HG03521 (cell line): ENCODE measurements at regions not wholly inside any gene's neighbourhood (a gene's known extent, or its start where the extent isn't known, plus 50 kb on each side); places are given as distances from the start of the nearest gene placed in this dataset.

ENCODE experiments used
- ATAC-seq: cut with Tn5 transposase; IDR thresholded peaks from one replicate; pipeline ENCODE4 v1.9.1; 2021; ENCODE audit warnings: mild to moderate bottlenecking, moderate library complexity; ENCODE audit not compliant: unreplicated experiment

- no peak for ATAC-seq
Observed at GRCh38 chr10:55398497-55398882, 597.5 kb upstream of the PCDH15 start.

DNA sequence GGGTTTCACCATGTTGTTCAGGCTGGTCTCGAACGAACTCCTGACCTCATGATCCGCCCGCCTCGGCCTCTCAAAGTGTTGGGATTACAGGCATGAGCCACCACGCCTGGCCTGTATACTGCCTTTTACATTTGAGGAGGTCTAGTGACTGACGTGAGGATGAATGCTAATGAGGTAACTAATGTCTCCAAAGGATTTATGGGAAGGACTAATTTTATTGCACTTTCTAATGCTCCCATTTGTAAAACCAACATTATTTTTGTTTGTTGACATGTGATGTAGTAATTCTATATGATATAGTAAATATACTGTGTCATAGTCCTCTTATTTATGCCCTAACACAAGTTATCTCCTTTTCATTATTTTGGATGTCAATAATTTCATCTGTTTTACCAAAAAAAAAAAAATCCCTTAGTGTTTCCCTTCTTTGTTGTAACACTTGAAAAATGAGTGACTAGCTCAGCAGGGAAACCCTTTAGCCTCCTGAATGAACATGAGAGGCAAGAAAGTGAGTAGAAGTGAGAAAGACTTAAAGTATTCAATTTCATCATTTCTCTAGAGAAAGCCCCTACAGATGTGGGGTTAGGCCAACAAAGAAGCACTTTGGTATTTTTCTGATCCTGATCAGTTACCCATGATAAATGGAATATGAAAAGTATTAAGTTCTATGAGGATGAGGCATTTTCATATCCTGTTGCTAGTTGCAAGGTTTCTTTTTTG is 596.9 kb upstream of the PCDH15 start:
- ATAC-seq = no peak

GRCh38 chr10:55378196-55378595 is 577.2 kb upstream of the PCDH15 start:
- ATAC-seq = no peak

DNA sequence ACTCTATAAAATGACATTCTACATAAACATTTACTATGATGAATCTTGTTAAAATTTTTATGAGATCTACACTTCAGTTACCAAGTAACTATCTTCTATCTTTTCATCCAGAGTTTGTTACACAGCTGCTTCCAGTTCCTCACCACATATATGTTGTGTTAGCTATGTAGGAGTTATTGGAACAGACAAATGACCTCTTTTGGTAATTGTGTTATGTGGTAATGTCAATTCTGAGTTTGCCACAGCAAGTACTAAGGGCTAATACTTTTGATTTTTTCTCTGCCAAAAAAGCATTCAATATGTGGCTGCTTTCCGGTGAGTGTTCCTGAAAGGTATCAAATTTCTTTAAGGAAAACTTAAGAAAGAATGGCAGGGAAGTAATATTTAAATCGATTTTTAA is 573.9 kb upstream of the PCDH15 start:
- ATAC-seq = no peak

- ATAC-seq = no peak
Observed at GRCh38 chr10:55374060-55374459, 573.0 kb upstream of the PCDH15 start.

- ATAC-seq = no peak
Observed at GRCh38 chr10:55369670-55370420, 568.8 kb upstream of the PCDH15 start.

GRCh38 chr10:55368467-55368866 is 567.4 kb upstream of the PCDH15 start:
- ATAC-seq = no peak

GRCh38 chr10:55367555-55367954 is 566.5 kb upstream of the PCDH15 start:
- ATAC-seq = no peak

- no peak for ATAC-seq
Observed at GRCh38 chr10:55358539-55358938, 557.5 kb upstream of the PCDH15 start.

- no peak for ATAC-seq
Observed at GRCh38 chr10:55353414-55353813, 552.4 kb upstream of the PCDH15 start.

DNA sequence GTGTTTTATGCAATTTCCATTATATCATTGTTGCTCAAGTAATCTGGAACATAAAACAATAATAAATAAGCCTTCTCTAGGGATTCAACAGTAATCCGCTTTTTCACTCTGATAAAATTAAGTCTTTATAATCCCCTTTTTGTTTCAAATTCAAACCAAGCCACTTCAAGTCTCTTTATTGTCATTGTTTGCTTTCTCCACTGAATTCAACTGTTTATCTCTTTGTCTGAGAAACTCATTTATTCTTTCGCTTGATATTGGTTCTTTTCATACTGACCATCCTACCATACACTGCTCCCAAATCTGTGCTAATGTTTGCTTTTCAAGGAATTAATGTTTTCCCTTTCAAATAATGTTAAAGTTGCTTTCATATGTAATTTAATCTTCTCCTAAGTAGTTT is 550.4 kb upstream of the PCDH15 start:
- ATAC-seq = no peak

- no peak for ATAC-seq
Observed at GRCh38 chr10:55348534-55348933, 547.5 kb upstream of the PCDH15 start.

DNA sequence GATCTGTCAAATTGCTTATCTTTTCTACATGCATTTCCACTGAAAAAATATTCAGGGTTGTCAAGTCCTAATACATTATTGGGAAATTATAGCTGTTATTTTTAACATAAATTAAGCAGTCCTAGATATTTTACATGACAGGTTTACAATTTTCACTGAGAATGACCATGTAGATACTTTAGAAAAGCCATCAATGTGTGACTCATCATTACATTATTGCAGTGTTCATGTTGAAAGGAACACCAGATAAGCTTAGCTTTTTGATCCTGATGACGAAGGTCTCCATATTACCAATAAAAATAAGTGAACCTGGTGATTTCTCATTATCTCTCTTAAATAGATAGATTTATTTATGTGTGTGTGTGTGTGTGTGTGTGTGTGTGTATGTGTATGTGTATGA is 529.5 kb upstream of the PCDH15 start:
- no peak for ATAC-seq

DNA sequence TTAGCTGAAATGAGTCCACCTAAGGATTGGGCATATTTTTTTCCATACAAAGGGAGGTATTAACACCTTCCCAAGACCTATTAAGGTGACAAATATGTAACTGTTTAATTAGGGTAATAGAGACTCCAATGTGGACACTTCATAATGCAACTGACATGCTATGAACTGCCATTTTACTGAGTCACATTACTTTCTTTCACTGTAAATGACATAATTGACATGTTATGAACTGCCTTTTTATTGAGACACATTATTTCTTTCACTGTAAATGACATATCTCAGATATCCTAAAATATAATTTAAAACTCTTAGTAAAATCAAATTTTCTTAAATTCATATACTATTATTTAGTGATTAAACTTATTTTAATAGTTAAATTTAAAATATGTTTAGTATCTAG is 528.8 kb upstream of the PCDH15 start:
- no peak for ATAC-seq

- ATAC-seq = no peak
Observed at GRCh38 chr10:55320187-55320700, 519.2 kb upstream of the PCDH15 start.

DNA sequence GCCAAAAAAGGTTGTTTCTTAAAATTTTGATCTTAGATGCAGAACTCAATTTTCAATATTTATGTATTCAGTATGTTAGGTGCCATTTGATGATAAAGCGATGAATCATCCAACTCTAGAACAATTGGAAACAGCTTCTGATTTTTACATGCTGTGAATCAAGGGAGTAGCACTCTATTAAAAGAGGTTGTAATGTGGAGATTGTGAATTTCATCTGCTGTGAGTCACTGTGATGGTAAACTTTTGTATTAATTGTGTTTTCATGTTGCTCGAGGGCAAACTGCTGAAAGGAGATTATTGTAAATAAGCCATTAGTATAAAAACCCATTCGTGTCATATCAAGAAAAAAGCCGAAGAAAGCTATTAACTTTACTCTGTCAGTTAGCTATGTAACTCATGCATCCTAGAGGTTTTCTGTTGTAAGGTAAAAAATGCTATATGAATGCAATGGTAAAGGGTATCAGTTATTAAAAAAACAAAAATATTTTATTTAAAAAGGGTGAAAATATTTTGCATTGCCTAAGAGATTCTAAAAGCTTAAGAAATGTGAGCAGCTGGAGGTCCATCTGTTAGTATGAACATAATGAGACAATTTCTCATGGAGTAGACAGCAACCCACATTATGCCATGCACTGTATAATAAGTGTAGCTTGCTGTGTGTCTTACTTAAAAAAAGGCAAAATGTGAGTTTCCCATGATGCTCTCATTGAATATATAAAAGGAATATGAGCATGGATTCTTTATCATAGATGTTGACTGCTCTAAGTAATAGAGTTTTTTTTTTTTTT is 511.0 kb upstream of the PCDH15 start:
- ATAC-seq = no peak

DNA sequence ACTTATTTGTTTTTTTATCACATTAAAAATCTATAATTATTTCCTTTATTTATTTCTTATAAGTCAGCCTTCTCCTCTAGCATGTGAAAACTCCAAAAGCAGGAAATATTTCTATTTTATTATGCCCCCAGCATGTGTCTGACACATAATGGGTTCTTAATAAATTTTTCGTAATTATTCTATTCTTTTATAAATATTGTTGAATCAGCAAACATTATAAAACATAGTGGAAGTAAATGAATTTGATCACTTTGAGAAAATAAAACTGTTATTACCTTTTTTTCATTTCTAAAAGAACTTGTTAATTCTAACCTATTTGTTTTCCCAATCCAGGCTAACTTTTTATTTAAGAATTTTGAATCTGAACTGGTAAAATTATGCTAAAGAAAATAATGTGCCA is 509.1 kb upstream of the PCDH15 start:
- ATAC-seq = no peak

GRCh38 chr10:55305285-55305684 is 504.3 kb upstream of the PCDH15 start:
- ATAC-seq = no peak

DNA sequence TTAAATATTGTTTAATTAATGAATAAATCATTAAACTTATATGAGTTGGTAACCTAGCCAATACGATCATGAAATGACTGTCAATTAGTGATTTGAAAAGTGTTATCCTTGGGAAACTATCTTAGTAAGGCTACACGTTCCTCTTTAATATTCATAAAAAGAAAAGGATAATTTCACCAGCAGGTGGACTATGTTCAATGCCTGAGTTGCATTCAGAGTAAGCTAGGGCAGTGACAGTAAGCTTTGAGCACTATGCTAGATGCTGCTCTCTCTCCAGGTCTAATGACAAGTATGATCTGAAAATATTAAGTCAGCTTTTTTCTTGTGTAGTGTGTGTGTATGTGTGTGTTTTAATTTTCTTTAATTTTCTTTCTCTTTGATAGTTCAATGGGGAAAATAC is 486.3 kb upstream of the PCDH15 start:
- ATAC-seq = no peak

DNA sequence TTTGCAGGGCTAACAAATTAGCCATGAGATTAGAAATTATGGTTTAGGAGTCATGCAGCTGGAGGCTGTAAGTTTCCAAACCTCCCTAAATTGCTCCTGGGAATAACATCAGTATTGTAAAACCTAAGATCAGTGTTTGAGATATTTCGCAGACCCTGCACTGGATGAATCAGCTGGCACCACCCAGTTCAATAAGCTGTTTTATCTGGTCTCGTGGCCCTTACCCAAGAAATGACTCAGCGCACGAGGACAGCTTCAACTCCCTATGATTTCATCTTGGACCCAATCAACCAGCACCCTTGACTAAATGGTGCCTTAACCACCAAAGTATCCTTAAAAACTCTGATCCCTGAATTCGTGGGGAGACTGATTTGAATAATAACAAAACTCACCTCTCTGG is 482.0 kb upstream of the PCDH15 start:
- ATAC-seq = no peak

- ATAC-seq = no peak
Observed at GRCh38 chr10:55280696-55281095, 479.7 kb upstream of the PCDH15 start.

- no peak for ATAC-seq
Observed at GRCh38 chr10:55277549-55277948, 476.5 kb upstream of the PCDH15 start.
